Loucy (cell line): ENCODE measurements at regions not wholly inside any gene's neighbourhood (a gene's known extent, or its start where the extent isn't known, plus 50 kb on each side); places are given as distances from the start of the nearest gene placed in this dataset.

Experiments used
- CTCF ChIP-seq: fragments of 200-600 bp; sonication (generic); conservative IDR thresholded peaks from 2 replicates; pipeline ENCODE4 v1.5.1; 2014; ENCODE audit warnings: mild to moderate bottlenecking, antibody characterized with exemption, low read length
- EZH2phosphoT487 ChIP-seq: fragments of 200-600 bp; IDR thresholded peaks from 2 replicates; pipeline ENCODE4 v1.6.1; 2018; ENCODE audit warnings: antibody characterized with exemption, mild to moderate bottlenecking, moderate library complexity, borderline replicate concordance

GRCh38 chr6:71083308-71083820 is 126.5 kb upstream of the B3GAT2 start:
- TF ChIP-seq CTCF (no peak), EZH2phosphoT487 (no peak)
